Stimulated activated CD8-positive, alpha-beta memory T cell treated with anti-CD3 and anti-CD28 coated beads, Interleukin-2, amount 100 ng/mL, for 1 hour (primary cell): ENCODE measurements at regions not wholly inside any gene's neighbourhood (a gene's known extent, or its start where the extent isn't known, plus 50 kb on each side); places are given as distances from the start of the nearest gene placed in this dataset.

Experiments
- DNase-seq, 2 donors: peaks; one replicate each; pipeline ENCODE4 v3.0.0-alpha.2; 2020; ENCODE audit warnings: low read depth in 2 of 2

GRCh38 chr18:72360634-72361033 is 183.5 kb downstream of the CBLN2 start:
- DNase-seq = no peak

- no peak for DNase-seq
Measured at GRCh38 chr18:72342933-72343332, 201.2 kb downstream of the CBLN2 start.

GRCh38 chr18:72339976-72340375 is 204.2 kb downstream of the CBLN2 start:
- DNase-seq = no peak

GRCh38 chr18:72336786-72337185 is 207.4 kb downstream of the CBLN2 start:
- no peak for DNase-seq

- DNase-seq = no peak
Measured at GRCh38 chr18:72329533-72329932, 214.6 kb downstream of the CBLN2 start.

- DNase-seq = no peak
Measured at GRCh38 chr18:72325307-72325706, 218.8 kb downstream of the CBLN2 start.

GRCh38 chr18:72324677-72325076 is 219.5 kb downstream of the CBLN2 start:
- DNase-seq = no peak

- DNase-seq = no peak
Measured at GRCh38 chr18:72316497-72316896, 227.6 kb downstream of the CBLN2 start.

- no peak for DNase-seq
Measured at GRCh38 chr18:72283148-72283925, 260.8 kb downstream of the CBLN2 start.

- no peak for DNase-seq
Measured at GRCh38 chr18:72273025-72273424, 271.1 kb downstream of the CBLN2 start.

- no peak for DNase-seq
Measured at GRCh38 chr18:72261590-72261989, 282.6 kb downstream of the CBLN2 start.

- DNase-seq = no peak
Measured at GRCh38 chr18:72246076-72246475, 298.1 kb downstream of the CBLN2 start.

- DNase-seq = no peak
Measured at GRCh38 chr18:72235422-72235821, 308.7 kb downstream of the CBLN2 start.

- no peak for DNase-seq
Measured at GRCh38 chr18:72233106-72233505, 311.0 kb downstream of the CBLN2 start.

- DNase-seq = no peak
Measured at GRCh38 chr18:72232644-72233043, 311.5 kb downstream of the CBLN2 start.

- no peak for DNase-seq
Measured at GRCh38 chr18:72225958-72226357, 318.2 kb downstream of the CBLN2 start.

GRCh38 chr18:72223733-72224132 is 320.4 kb downstream of the CBLN2 start:
- no peak for DNase-seq

GRCh38 chr18:72208920-72209676 is 335.0 kb downstream of the CBLN2 start:
- DNase-seq = no peak

GRCh38 chr18:72207280-72207679 is 336.9 kb downstream of the CBLN2 start:
- no peak for DNase-seq

- DNase-seq = no peak
Measured at GRCh38 chr18:72206814-72207213, 337.3 kb downstream of the CBLN2 start.

GRCh38 chr18:72201032-72201431 is 343.1 kb downstream of the CBLN2 start:
- DNase-seq = no peak

GRCh38 chr18:72197591-72197990 is 346.6 kb downstream of the CBLN2 start:
- no peak for DNase-seq

GRCh38 chr18:72194072-72194471 is 350.1 kb downstream of the CBLN2 start:
- DNase-seq = no peak
